ENCODE measurements at regions not wholly inside any gene's neighbourhood (a gene's known extent, or its start where the extent isn't known, plus 50 kb on each side); places are given as distances from the start of the nearest gene placed in this dataset.
A peak's percentile ranks its signal among the peaks of the same experiment; 100 is the strongest.

- CTCF ChIA-PET = interaction anchor here (1.0 to 2.3 kb wide), 7 partner anchors 9 to 369 kb away, joined by 3 to 13 read pairs (median 4); partner anchors contain the start of gene RAB12
- POLR2A ChIA-PET = no interaction called here
- no peak for TF ChIP-seq CTCF (IDR thresholded peaks at IDR 0.05; ENCODE audit: extremely low read depth in 1 of 2, insufficient read depth in 1 of 2, low read depth in 1 of 2, low read length in 2 of 2)
- no peak for TF ChIP-seq GATA2 (IDR thresholded peaks at IDR 0.05; ENCODE audit: insufficient read depth, insufficient read length, low read depth, low read length)
- TF ChIP-seq, protein P1, sequence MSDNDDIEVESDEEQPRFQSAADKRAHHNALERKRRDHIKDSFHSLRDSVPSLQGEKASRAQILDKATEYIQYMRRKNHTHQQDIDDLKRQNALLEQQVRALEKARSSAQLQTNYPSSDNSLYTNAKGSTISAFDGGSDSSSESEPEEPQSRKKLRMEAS (IDR thresholded peaks at IDR 0.05; ENCODE audit: insufficient read depth, insufficient read length) = no peak
- no peak for TF ChIP-seq POLR2AphosphoS5 (IDR thresholded peaks at IDR 0.05; ENCODE audit: insufficient read depth, low read depth, low read length)
- TF ChIP-seq EZH2 (IDR thresholded peaks at IDR 0.05; ENCODE audit: borderline replicate concordance, low read depth, low read length, severe bottlenecking) = no peak
- TF ChIP-seq MYC (IDR thresholded peaks at IDR 0.05; ENCODE audit: low read depth, low read length) = no peak
- TF ChIP-seq POLR2A (IDR thresholded peaks at IDR 0.05; ENCODE audit: low read depth, low read length) = no peak
- Histone ChIP-seq H4K20me1 (replicated peaks; ENCODE audit: control insufficient read depth, extremely low read depth, insufficient read depth, low read length) (no peaks in the 10 kb centered on the region), H3K27me3 (ENCODE audit: control insufficient read depth in 2 of 2, insufficient read depth in 2 of 2, low read length in 2 of 2) (peaks cover 0 to 3% of the 10 kb centered on the region in 2 experiments), H3K9ac (replicated peaks; ENCODE audit: extremely low read depth, insufficient read depth, low read length) (no peak overlapping the region), H3K79me2 (ENCODE audit: control insufficient read depth, insufficient read depth, low read length) (no peaks in the 10 kb centered on the region), H3K4me2 (ENCODE audit: insufficient read depth, low read length) (no peak overlapping the region), H3K9me1 (replicated peaks; ENCODE audit: control insufficient read depth, extremely low read depth, insufficient read depth, low read length) (no peaks in the 10 kb centered on the region), H2AFZ (ENCODE audit: low read depth, low read length) (no peak overlapping the region), H3K9me3 (replicated peaks; ENCODE audit: control insufficient read depth, insufficient read depth, low read length) (no peaks in the 10 kb centered on the region), H3K27ac (ENCODE audit: insufficient read depth, low read depth, low read length) (no peak overlapping the region), H3K4me3 (replicated peaks in 1 of 3; ENCODE audit: insufficient read depth in 1 of 3, low read depth in 1 of 3, low read length in 3 of 3) (no peak overlapping the region), H3K36me3 (ENCODE audit: control insufficient read depth in 2 of 2, extremely low read depth in 1 of 2, insufficient read depth in 2 of 2, low read length in 2 of 2) (no peaks in the 10 kb centered on the region), H3K4me1 (ENCODE audit: control insufficient read depth, extremely low read depth, insufficient read depth, low read length) (no peaks in the 10 kb centered on the region)
- no TSS peak for BruUV-seq (replicated peaks)
- FAIRE-seq (no peak), DNase-seq (ENCODE audit: low read depth, low spot score) (peak; percentile 51)
- dilution Hi-C loops (cut with MboI; ENCODE audit: extremely low pct_ligation_motif_present, low sequenced_read_pairs) = loop anchor here (25.0 kb wide), 1 partner anchor 341 kb away; no protein-coding TSS in a partner anchor
- intact Hi-C loops (cut with micrococcal nuclease) = no loop called here
These were observed 124.1 kb upstream of the NDUFV2 start for GRCh38 chr18:8978394-8978793.
